PC-9 (cell line): ENCODE measurements at regions not wholly inside any gene's neighbourhood (a gene's known extent, or its start where the extent isn't known, plus 50 kb on each side); places are given as distances from the start of the nearest gene placed in this dataset.

ENCODE experiments used
- BruUV-seq: library from RNA; stranded (reverse); fragments of 400-500 nt; replicated peaks from 2 replicates; lab custom pipeline; 2021; lab: Mats Ljungman, UMichigan
- CTCF ChIA-PET: fragments of 300-600 bp; sonication (Branson Sonifier 250); formaldehyde crosslinking; loops from one replicate; lab custom pipeline; 2022; ENCODE audit warnings: antibody characterized with exemption; lab: Charles Lee
- POLR2A ChIA-PET: fragments of 300-600 bp; sonication (Branson Sonifier 250); formaldehyde crosslinking; loops from one replicate; lab custom pipeline; 2022; ENCODE audit warnings: antibody characterized with exemption; ENCODE audit not compliant: unreplicated experiment; lab: Charles Lee
- DNase-seq, 2 experiments: peaks; one replicate each; pipeline versions ENCODE4 v3.0.0 to v3.0.0-alpha.2; 2015 to 2022; ENCODE audit warnings: mixed read lengths in 1 of 2
- H2AFZ ChIP-seq: fragments of 200-600 bp; sonication (generic); 2 replicates; pipeline ENCODE4 v1.8.1; 2017; ENCODE audit warnings: antibody characterized with exemption
- H3F3A ChIP-seq: fragments of 200-600 bp; sonication (generic); 2 replicates; pipeline ENCODE4 v1.8.1; 2017; ENCODE audit warnings: antibody characterized with exemption, mild to moderate bottlenecking, low read depth; ENCODE audit not compliant: insufficient read depth
- H3K27ac ChIP-seq: fragments of 200-600 bp; sonication (generic); 2 replicates; pipeline ENCODE4 v1.6.1; 2016; ENCODE audit warnings: mixed run types
- H3K27me3 ChIP-seq: fragments of 200-600 bp; sonication (generic); 2 replicates; pipeline ENCODE4 v1.6.1; 2016; ENCODE audit warnings: low read depth, mixed run types; ENCODE audit not compliant: insufficient read depth
- H3K36me3 ChIP-seq: fragments of 200-600 bp; sonication (generic); 2 replicates; pipeline ENCODE4 v1.6.1; 2016; ENCODE audit warnings: low read depth, mixed run types
- H3K4me1 ChIP-seq: fragments of 200-600 bp; sonication (generic); replicated peaks from 2 replicates; pipeline ENCODE4 v1.6.1; 2016; ENCODE audit warnings: mixed run types; ENCODE audit not compliant: insufficient read depth
- H3K4me2 ChIP-seq: fragments of 200-600 bp; sonication (generic); 2 replicates; pipeline ENCODE4 v1.6.1; 2017; ENCODE audit warnings: mixed run types
- H3K4me3 ChIP-seq: fragments of 200-600 bp; sonication (generic); 2 replicates; pipeline ENCODE4 v1.6.1; 2016; ENCODE audit warnings: mixed run types
- H3K79me2 ChIP-seq: fragments of 200-600 bp; sonication (generic); 2 replicates; pipeline ENCODE4 v1.6.1; 2017; ENCODE audit warnings: low read depth, mixed run types
- H3K9me2 ChIP-seq: fragments of 200-600 bp; sonication (generic); 2 replicates; pipeline ENCODE4 v1.8.1; 2017; ENCODE audit warnings: mild to moderate bottlenecking; ENCODE audit not compliant: insufficient read depth
- H3K9me3 ChIP-seq: fragments of 200-600 bp; sonication (generic); 2 replicates; pipeline ENCODE4 v1.8.1; 2016; ENCODE audit warnings: low read depth; ENCODE audit not compliant: insufficient read depth
- H4K20me1 ChIP-seq: fragments of 200-600 bp; sonication (generic); 2 replicates; pipeline ENCODE4 v1.8.1; 2017; ENCODE audit not compliant: insufficient read depth
- EZH2 ChIP-seq: fragments of 200-600 bp; sonication (generic); IDR thresholded peaks from 2 replicates; pipeline ENCODE4 v1.8.0; 2017; ENCODE audit warnings: antibody characterized with exemption, low read depth
- intact Hi-C: fragments of 100-400 bp; cut with micrococcal nuclease; formaldehyde crosslinking; loops from one replicate; pipeline ENCODE4 v1.10.0; 2022; ENCODE audit not compliant: unreplicated experiment
- TF ChIP-seq, protein P1 (sequence below): fragments of 200-600 bp; sonication (generic); conservative IDR thresholded peaks from 2 replicates; pipeline ENCODE4 v1.6.1; 2017; ENCODE audit warnings: mixed run types, antibody characterized with exemption, mild to moderate bottlenecking, moderate library complexity

DNA sequence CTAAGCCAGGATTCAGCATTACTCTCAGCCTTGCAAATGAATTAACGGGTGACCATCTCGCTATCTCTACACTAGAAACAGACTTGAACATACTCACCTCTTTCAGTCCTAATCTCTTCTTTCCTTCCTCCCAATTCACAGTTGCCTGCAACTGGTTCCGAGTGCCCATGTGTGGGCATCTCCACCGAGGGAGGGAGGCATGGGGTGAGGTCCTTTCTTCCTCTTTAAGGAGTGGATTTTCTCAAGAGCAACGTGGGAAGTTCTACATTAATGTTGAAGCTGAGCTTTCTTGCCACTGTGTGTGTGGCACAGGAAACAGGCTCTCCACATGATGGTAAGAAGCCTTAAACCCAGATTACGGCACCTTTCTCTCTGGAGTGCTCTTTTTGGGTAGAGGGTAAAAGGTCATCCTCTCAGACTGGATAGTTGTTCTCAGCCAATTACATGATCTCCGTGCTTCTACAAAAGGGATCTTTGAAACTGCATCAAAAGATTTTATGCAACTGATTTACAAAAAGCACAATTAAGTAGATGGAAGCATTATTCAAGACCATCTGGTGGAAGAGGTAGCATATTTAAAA lies 286.8 kb upstream of the NR2F2 start:
- CTCF ChIA-PET: no interaction called here
- no TSS peak for BruUV-seq
- intact Hi-C loops: no loop called here

DNA sequence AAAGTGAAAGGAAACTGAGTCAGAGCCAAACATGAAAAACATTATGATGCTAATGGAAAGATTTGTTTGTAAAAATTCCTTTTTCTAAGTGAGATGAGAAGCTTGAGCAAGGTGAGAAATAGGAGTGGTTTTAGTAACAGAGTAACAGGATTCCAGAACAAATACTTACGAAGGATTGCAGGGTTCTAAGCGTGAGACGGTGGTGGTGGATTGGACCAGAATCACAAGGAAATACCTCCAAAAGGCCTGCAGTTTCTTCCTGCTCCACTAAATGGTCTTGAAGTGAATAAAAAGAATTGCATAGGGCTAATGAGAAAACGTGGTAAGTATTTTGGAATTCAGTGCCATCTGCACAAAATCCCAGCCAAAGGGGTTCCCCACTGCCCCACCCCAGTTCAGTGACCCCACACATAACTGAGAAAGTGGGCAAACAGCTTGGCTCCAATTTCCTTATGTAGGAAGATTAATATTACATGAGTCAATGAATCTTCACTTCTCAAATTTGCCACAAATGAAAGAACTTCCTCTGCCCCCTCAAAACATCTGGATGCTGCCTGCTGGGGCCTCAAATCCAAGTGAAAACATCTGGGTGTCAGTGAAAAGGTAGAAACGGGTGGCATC lies 283.8 kb upstream of the NR2F2 start:
- intact Hi-C loops: no loop called here
- no peaks in the 10 kb centered on the region for H4K20me1 ChIP-seq
- DNase-seq: no peak
- H3K36me3 ChIP-seq: no peaks in the 10 kb centered on the region
- H2AFZ ChIP-seq: no peak overlapping the region
- CTCF ChIA-PET: no interaction called here
- POLR2A ChIA-PET: no interaction called here
- H3K79me2 ChIP-seq: no peaks in the 10 kb centered on the region
- H3K4me2 ChIP-seq: no peak overlapping the region
- no TSS peak for BruUV-seq
- no peaks in the 10 kb centered on the region for H3K9me2 ChIP-seq
- no peaks in the 10 kb centered on the region for H3K27me3 ChIP-seq
- peaks cover 22% of the 10 kb centered on the region for H3K4me1 ChIP-seq
- no peak overlapping the region for H3K27ac ChIP-seq
- H3K9me3 ChIP-seq: no peaks in the 10 kb centered on the region
- no peaks in the 10 kb centered on the region for H3F3A ChIP-seq
- TF ChIP-seq, protein P1, sequence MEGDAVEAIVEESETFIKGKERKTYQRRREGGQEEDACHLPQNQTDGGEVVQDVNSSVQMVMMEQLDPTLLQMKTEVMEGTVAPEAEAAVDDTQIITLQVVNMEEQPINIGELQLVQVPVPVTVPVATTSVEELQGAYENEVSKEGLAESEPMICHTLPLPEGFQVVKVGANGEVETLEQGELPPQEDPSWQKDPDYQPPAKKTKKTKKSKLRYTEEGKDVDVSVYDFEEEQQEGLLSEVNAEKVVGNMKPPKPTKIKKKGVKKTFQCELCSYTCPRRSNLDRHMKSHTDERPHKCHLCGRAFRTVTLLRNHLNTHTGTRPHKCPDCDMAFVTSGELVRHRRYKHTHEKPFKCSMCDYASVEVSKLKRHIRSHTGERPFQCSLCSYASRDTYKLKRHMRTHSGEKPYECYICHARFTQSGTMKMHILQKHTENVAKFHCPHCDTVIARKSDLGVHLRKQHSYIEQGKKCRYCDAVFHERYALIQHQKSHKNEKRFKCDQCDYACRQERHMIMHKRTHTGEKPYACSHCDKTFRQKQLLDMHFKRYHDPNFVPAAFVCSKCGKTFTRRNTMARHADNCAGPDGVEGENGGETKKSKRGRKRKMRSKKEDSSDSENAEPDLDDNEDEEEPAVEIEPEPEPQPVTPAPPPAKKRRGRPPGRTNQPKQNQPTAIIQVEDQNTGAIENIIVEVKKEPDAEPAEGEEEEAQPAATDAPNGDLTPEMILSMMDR: no peak
- no peak for TF ChIP-seq EZH2
- H3K4me3 ChIP-seq: no peak overlapping the region

More for the DNA sequence above, 286.8 kb upstream of the NR2F2 start:
- Histone ChIP-seq H3K4me2 (no peak overlapping the region), H3K4me3 (no peak overlapping the region), H4K20me1 (no peaks in the 10 kb centered on the region), H3K79me2 (no peaks in the 10 kb centered on the region), H2AFZ (no peak overlapping the region), H3K27me3 (no peaks in the 10 kb centered on the region), H3K27ac (no peak overlapping the region), H3K9me2 (0 out of 2 replicates have a peak, but pooled peaks cover 4% of the 10 kb centered on the region), H3F3A (no peaks in the 10 kb centered on the region), H3K9me3 (no peaks in the 10 kb centered on the region), H3K4me1 (no peaks in the 10 kb centered on the region), H3K36me3 (no peaks in the 10 kb centered on the region)
- no peak for DNase-seq
- TF ChIP-seq, protein P1: no peak
- no peak for TF ChIP-seq EZH2
- POLR2A ChIA-PET: no interaction called here

DNA sequence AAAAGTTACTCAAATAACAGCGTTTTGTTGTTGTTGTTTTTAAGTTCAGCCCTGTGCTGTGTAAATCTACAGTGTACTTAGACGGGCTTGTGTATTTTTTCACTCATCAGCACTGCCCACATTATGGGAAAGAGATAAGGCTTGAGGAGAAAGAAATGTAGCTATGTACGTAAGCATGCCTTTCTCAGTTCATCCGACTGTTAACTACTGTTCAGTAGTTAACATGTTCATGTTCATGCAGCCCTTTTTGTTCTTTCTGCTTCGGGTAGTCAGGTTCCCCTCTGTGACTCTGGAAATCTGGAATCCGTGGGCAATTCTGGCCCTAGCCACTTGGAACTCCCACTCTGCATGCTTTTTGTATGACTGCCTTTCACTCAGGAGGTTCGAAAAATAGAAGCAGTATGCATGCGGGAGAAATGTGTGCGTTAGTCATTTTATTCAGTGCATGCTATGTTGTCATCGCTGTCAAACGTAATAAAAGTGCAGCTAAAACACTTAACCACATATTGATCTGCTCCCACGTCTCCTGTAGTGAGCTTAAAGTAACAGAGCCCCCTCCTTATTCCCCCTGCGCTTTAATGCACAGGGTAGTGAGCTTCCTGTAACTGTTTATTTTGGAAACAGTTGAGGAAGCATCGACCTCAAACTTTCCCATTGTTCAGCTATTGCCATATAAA lies 283.1 kb upstream of the NR2F2 start:
- Histone ChIP-seq H3K9me3 (no peaks in the 10 kb centered on the region), H3K4me1 (peaks cover 28% of the 10 kb centered on the region), H3K79me2 (no peaks in the 10 kb centered on the region), H4K20me1 (no peaks in the 10 kb centered on the region), H3K27me3 (no peaks in the 10 kb centered on the region), H3K4me3 (no peak overlapping the region), H3K27ac (no peak overlapping the region), H2AFZ (no peak overlapping the region), H3K9me2 (no peaks in the 10 kb centered on the region), H3K4me2 (no peak overlapping the region), H3F3A (peaks cover 4% of the 10 kb centered on the region), H3K36me3 (no peaks in the 10 kb centered on the region)
- TF ChIP-seq, protein P1: no peak
- no peak for TF ChIP-seq EZH2
- ChIA-PET POLR2A (interaction anchor here (0.5 kb wide), 1 partner anchor 214 kb away, joined by 5 read pairs; no protein-coding TSS in a partner anchor), CTCF (no interaction called here)
- no peak for DNase-seq
- BruUV-seq: no TSS peak
- intact Hi-C loops: no loop called here
